Naive B cell (primary cell): ENCODE measurements at regions not wholly inside any gene's neighbourhood (a gene's known extent, or its start where the extent isn't known, plus 50 kb on each side); places are given as distances from the start of the nearest gene placed in this dataset.

ENCODE experiments used
- ATAC-seq, 2 donors: fragments of 150-1000 bp; cut with Tn5 transposase; 2 replicates each; pipeline ENCODE4 v1.10.0; 2021; ENCODE audit warnings: low read depth in 2 of 2, mild to moderate bottlenecking in 2 of 2, moderate library complexity in 2 of 2
- DNase-seq: peaks from one replicate; pipeline ENCODE4 v3.0.0; 2022
- H3K27ac Mint-ChIP-seq, 6 donors: one replicate each; pipeline ENCODE4 v1.8.0; 2020 to 2022; ENCODE audit warnings: mild to moderate bottlenecking in 6 of 6, mixed read lengths in 6 of 6, moderate library complexity in 5 of 6, inconsistent platforms in 2 of 6
- H3K27me3 Mint-ChIP-seq, 3 donors: one replicate each; pipeline ENCODE4 v1.8.0; 2021 to 2022; ENCODE audit warnings: mixed read lengths in 3 of 3, mild to moderate bottlenecking in 1 of 3
- H3K36me3 Mint-ChIP-seq, 2 donors: one replicate each; pipeline ENCODE4 v1.8.0; 2020 to 2022; ENCODE audit warnings: mixed read lengths in 2 of 2, inconsistent platforms in 1 of 2, mild to moderate bottlenecking in 1 of 2
- H3K4me1 Mint-ChIP-seq, 3 donors: one replicate each; pipeline ENCODE4 v1.8.0; 2020 to 2022; ENCODE audit warnings: mixed read lengths in 3 of 3, inconsistent platforms in 1 of 3, mild to moderate bottlenecking in 1 of 3, moderate library complexity in 1 of 3
- H3K4me3 Mint-ChIP-seq, 8 donors: one replicate each; pipeline ENCODE4 v1.8.0; 2020 to 2022; ENCODE audit warnings: mild to moderate bottlenecking in 8 of 8, mixed read lengths in 8 of 8, moderate library complexity in 8 of 8, inconsistent platforms in 2 of 8
- H3K9me3 Mint-ChIP-seq, 7 donors: one replicate each; pipeline ENCODE4 v1.8.0; 2020 to 2022; ENCODE audit warnings: mixed read lengths in 7 of 7, mild to moderate bottlenecking in 5 of 7, inconsistent platforms in 2 of 7, moderate library complexity in 1 of 7

- Mint-ChIP-seq H3K4me3 (no peak overlapping the region), H3K4me1 (no peaks in the 10 kb centered on the region), H3K9me3 (peaks cover 0 to 3% (median 0%) of the 10 kb centered on the region in 7 donors), H3K27me3 (no peaks in the 10 kb centered on the region), H3K27ac (no peak overlapping the region), H3K36me3 (no peaks in the 10 kb centered on the region)
- ATAC-seq (no peak), DNase-seq (no peak)
These were observed 1367.4 kb upstream of the ACVR2A start for GRCh38 chr2:146477383-146477782.

GRCh38 chr2:146468578-146468977 is 1376.3 kb upstream of the ACVR2A start:
- Mint-ChIP-seq H3K4me3 (no peak overlapping the region), H3K9me3 (peaks cover 0 to 4% (median 2%) of the 10 kb centered on the region in 7 donors), H3K36me3 (no peaks in the 10 kb centered on the region), H3K27ac (no peak overlapping the region), H3K4me1 (no peaks in the 10 kb centered on the region), H3K27me3 (no peaks in the 10 kb centered on the region)
- ATAC-seq (no peak), DNase-seq (no peak)

GRCh38 chr2:146467425-146467824 is 1377.4 kb upstream of the ACVR2A start:
- peaks cover 0 to 6% (median 0%) of the 10 kb centered on the region in 7 donors for H3K9me3 Mint-ChIP-seq
- no peaks in the 10 kb centered on the region for H3K36me3 Mint-ChIP-seq
- ATAC-seq (no peak), DNase-seq (no peak)
- no peak overlapping the region for H3K4me3 Mint-ChIP-seq
- H3K27ac Mint-ChIP-seq: no peak overlapping the region
- no peaks in the 10 kb centered on the region for H3K4me1 Mint-ChIP-seq
- no peaks in the 10 kb centered on the region for H3K27me3 Mint-ChIP-seq

GRCh38 chr2:146465460-146465859 is 1379.4 kb upstream of the ACVR2A start:
- Mint-ChIP-seq H3K9me3 (peaks cover 0 to 15% (median 7%) of the 10 kb centered on the region in 7 donors), H3K36me3 (no peaks in the 10 kb centered on the region), H3K4me3 (no peak overlapping the region), H3K27ac (no peak overlapping the region), H3K4me1 (no peaks in the 10 kb centered on the region), H3K27me3 (no peaks in the 10 kb centered on the region)
- ATAC-seq (no peak), DNase-seq (no peak)

- ATAC-seq: no peak
- peak overlapping the region in 1 of 8 donors; percentile 10 for H3K4me3 Mint-ChIP-seq
These were observed 1383.8 kb upstream of the ACVR2A start for GRCh38 chr2:146461068-146461467.

GRCh38 chr2:146458585-146458984 is 1386.2 kb upstream of the ACVR2A start:
- ATAC-seq: no peak
- Mint-ChIP-seq H3K4me3 (no peak overlapping the region), H3K4me1 (no peaks in the 10 kb centered on the region), H3K27ac (no peak overlapping the region), H3K27me3 (no peaks in the 10 kb centered on the region), H3K9me3 (peaks cover 8 to 26% (median 21%) of the 10 kb centered on the region in 7 donors), H3K36me3 (peaks cover 0 to 7% of the 10 kb centered on the region in 2 donors)
- DNase-seq: no peak

More at GRCh38 chr2:146461068-146461467, 1383.8 kb upstream of the ACVR2A start:
- Mint-ChIP-seq H3K27me3 (no peaks in the 10 kb centered on the region), H3K4me1 (no peaks in the 10 kb centered on the region), H3K9me3 (peaks cover 8 to 27% (median 23%) of the 10 kb centered on the region in 7 donors), H3K36me3 (peaks cover 0 to 7% of the 10 kb centered on the region in 2 donors), H3K27ac (no peak overlapping the region)
- no peak for DNase-seq

- no peak for DNase-seq
- peaks cover 8 to 26% (median 18%) of the 10 kb centered on the region in 7 donors for H3K9me3 Mint-ChIP-seq
- H3K27ac Mint-ChIP-seq: no peak overlapping the region
These were observed 1387.6 kb upstream of the ACVR2A start for GRCh38 chr2:146457221-146457620.

GRCh38 chr2:146455325-146455724 is 1389.5 kb upstream of the ACVR2A start:
- no peak overlapping the region for H3K4me3 Mint-ChIP-seq
- no peaks in the 10 kb centered on the region for H3K27me3 Mint-ChIP-seq

More at GRCh38 chr2:146457221-146457620, 1387.6 kb upstream of the ACVR2A start:
- Mint-ChIP-seq H3K4me3 (no peak overlapping the region), H3K27me3 (no peaks in the 10 kb centered on the region), H3K4me1 (no peaks in the 10 kb centered on the region), H3K36me3 (peaks cover 0 to 7% of the 10 kb centered on the region in 2 donors)
- ATAC-seq: no peak

GRCh38 chr2:146451972-146452371 is 1392.9 kb upstream of the ACVR2A start:
- no peak overlapping the region for H3K4me3 Mint-ChIP-seq
- no peaks in the 10 kb centered on the region for H3K27me3 Mint-ChIP-seq
- peaks cover 0 to 4% (median 2%) of the 10 kb centered on the region in 7 donors for H3K9me3 Mint-ChIP-seq
- H3K27ac Mint-ChIP-seq: no peak overlapping the region
- no peak for ATAC-seq
- H3K36me3 Mint-ChIP-seq: no peaks in the 10 kb centered on the region
- no peak for DNase-seq
- no peaks in the 10 kb centered on the region for H3K4me1 Mint-ChIP-seq

More at GRCh38 chr2:146455325-146455724, 1389.5 kb upstream of the ACVR2A start:
- DNase-seq (no peak), ATAC-seq (no peak)
- H3K27ac Mint-ChIP-seq: no peak overlapping the region
- H3K36me3 Mint-ChIP-seq: peaks cover 0 to 7% of the 10 kb centered on the region in 2 donors
- H3K4me1 Mint-ChIP-seq: no peaks in the 10 kb centered on the region
- peaks cover 8 to 18% (median 11%) of the 10 kb centered on the region in 7 donors for H3K9me3 Mint-ChIP-seq

GRCh38 chr2:146450131-146450530 is 1394.7 kb upstream of the ACVR2A start:
- DNase-seq: no peak
- Mint-ChIP-seq H3K4me1 (no peaks in the 10 kb centered on the region), H3K27me3 (no peaks in the 10 kb centered on the region), H3K27ac (no peak overlapping the region), H3K36me3 (no peaks in the 10 kb centered on the region), H3K4me3 (no peak overlapping the region), H3K9me3 (peaks cover 0 to 14% (median 4%) of the 10 kb centered on the region in 7 donors)
- no peak for ATAC-seq

- H3K9me3 Mint-ChIP-seq: peaks cover 0 to 14% (median 4%) of the 10 kb centered on the region in 7 donors
- ATAC-seq (no peak), DNase-seq (no peak)
- no peak overlapping the region for H3K27ac Mint-ChIP-seq
- no peaks in the 10 kb centered on the region for H3K27me3 Mint-ChIP-seq
- no peaks in the 10 kb centered on the region for H3K36me3 Mint-ChIP-seq
- H3K4me3 Mint-ChIP-seq: no peak overlapping the region
- H3K4me1 Mint-ChIP-seq: no peaks in the 10 kb centered on the region
These were observed 1399.8 kb upstream of the ACVR2A start for GRCh38 chr2:146444987-146445386.

GRCh38 chr2:146444085-146444484 is 1400.7 kb upstream of the ACVR2A start:
- Mint-ChIP-seq H3K27me3 (no peaks in the 10 kb centered on the region), H3K4me1 (no peaks in the 10 kb centered on the region), H3K9me3 (peaks cover 0 to 14% (median 4%) of the 10 kb centered on the region in 7 donors), H3K36me3 (no peaks in the 10 kb centered on the region), H3K4me3 (no peak overlapping the region), H3K27ac (no peak overlapping the region)
- DNase-seq (no peak), ATAC-seq (no peak)

GRCh38 chr2:146438246-146438645 is 1406.6 kb upstream of the ACVR2A start:
- Mint-ChIP-seq H3K27me3 (no peaks in the 10 kb centered on the region), H3K4me1 (no peaks in the 10 kb centered on the region), H3K36me3 (no peaks in the 10 kb centered on the region), H3K4me3 (no peak overlapping the region), H3K27ac (no peak overlapping the region), H3K9me3 (no peaks in the 10 kb centered on the region)
- ATAC-seq (no peak), DNase-seq (no peak)

GRCh38 chr2:146437712-146438111 is 1407.1 kb upstream of the ACVR2A start:
- Mint-ChIP-seq H3K9me3 (no peaks in the 10 kb centered on the region), H3K4me1 (no peaks in the 10 kb centered on the region), H3K27ac (no peak overlapping the region), H3K36me3 (no peaks in the 10 kb centered on the region), H3K4me3 (no peak overlapping the region), H3K27me3 (no peaks in the 10 kb centered on the region)
- no peak for ATAC-seq
- no peak for DNase-seq
